Activated naive CD4-positive, alpha-beta T cell treated with anti-CD3 and anti-CD28 coated beads, Interleukin-2, amount 10 ng/mL, durations not matched to agents 7 days and 5 days (primary cell): ENCODE measurements at regions not wholly inside any gene's neighbourhood (a gene's known extent, or its start where the extent isn't known, plus 50 kb on each side); places are given as distances from the start of the nearest gene placed in this dataset.
"Not testable (repeated sequence)": the region's sequence is repeated elsewhere in the genome, so short reads cannot be mapped to it uniquely, and the experiment has no call there.

Experiments used
- CTCF ChIA-PET: fragments of 350-600 bp; sonication (Branson Sonifier 250); formaldehyde crosslinking; loops from one replicate; lab custom pipeline; 2021; ENCODE audit warnings: antibody characterized with exemption; lab: Charles Lee
- DNase-seq: peaks from one replicate; pipeline ENCODE4 v3.0.0-alpha.2; 2020
- H3K27ac Mint-ChIP-seq: one replicate; pipeline ENCODE4 v1.8.0; 2021; ENCODE audit warnings: mild to moderate bottlenecking, moderate library complexity, mixed read lengths
- H3K27me3 Mint-ChIP-seq: one replicate; pipeline ENCODE4 v1.8.0; 2021; ENCODE audit warnings: mild to moderate bottlenecking, mixed read lengths
- H3K36me3 Mint-ChIP-seq: one replicate; pipeline ENCODE4 v1.8.0; 2021; ENCODE audit warnings: mixed read lengths
- H3K4me1 Mint-ChIP-seq: one replicate; pipeline ENCODE4 v1.8.0; 2021; ENCODE audit warnings: mixed read lengths
- H3K4me3 Mint-ChIP-seq: one replicate; pipeline ENCODE4 v1.8.0; 2021; ENCODE audit warnings: mild to moderate bottlenecking, moderate library complexity, mixed read lengths
- H3K9me3 Mint-ChIP-seq: one replicate; pipeline ENCODE4 v1.8.0; 2021; ENCODE audit warnings: mixed read lengths

GRCh38 chr18:51346404-51346803, 148.9 kb upstream of the MEX3C start:
- no peak for DNase-seq
- CTCF ChIA-PET: no interaction called here
- no peaks in the 10 kb centered on the region for H3K4me1 Mint-ChIP-seq
- H3K36me3 Mint-ChIP-seq: no peaks in the 10 kb centered on the region
- H3K4me3 Mint-ChIP-seq: no peak overlapping the region
- H3K9me3 Mint-ChIP-seq: no peaks in the 10 kb centered on the region
- H3K27ac Mint-ChIP-seq: no peak overlapping the region
- H3K27me3 Mint-ChIP-seq: peaks cover 24% of the 10 kb centered on the region

- Mint-ChIP-seq H3K27ac (no peak overlapping the region), H3K9me3 (no peaks in the 10 kb centered on the region)
Measured at GRCh38 chr18:51350081-51350480, 152.6 kb upstream of the MEX3C start.

GRCh38 chr18:51355841-51356240, 158.4 kb upstream of the MEX3C start:
- CTCF ChIA-PET: no interaction called here
- H3K36me3 Mint-ChIP-seq: no peaks in the 10 kb centered on the region
- H3K27ac Mint-ChIP-seq: no peak overlapping the region
- H3K4me1 Mint-ChIP-seq: peaks cover 1% of the 10 kb centered on the region
- H3K9me3 Mint-ChIP-seq: no peaks in the 10 kb centered on the region
- DNase-seq: no peak
- H3K27me3 Mint-ChIP-seq: peaks cover 46% of the 10 kb centered on the region
- H3K4me3 Mint-ChIP-seq: no peak overlapping the region

More at GRCh38 chr18:51350081-51350480, 152.6 kb upstream of the MEX3C start:
- H3K36me3 Mint-ChIP-seq: no peaks in the 10 kb centered on the region
- no peaks in the 10 kb centered on the region for H3K4me1 Mint-ChIP-seq
- no peak for DNase-seq
- H3K4me3 Mint-ChIP-seq: no peak overlapping the region
- peaks cover 47% of the 10 kb centered on the region for H3K27me3 Mint-ChIP-seq
- CTCF ChIA-PET: no interaction called here

- H3K36me3 Mint-ChIP-seq, H3K9me3 Mint-ChIP-seq, CTCF ChIA-PET, DNase-seq, H3K27ac Mint-ChIP-seq, H3K4me3 Mint-ChIP-seq: not testable (repeated sequence)
- peaks cover 19% of the 10 kb centered on the region for H3K27me3 Mint-ChIP-seq
- peaks cover 16% of the 10 kb centered on the region for H3K4me1 Mint-ChIP-seq
Measured at GRCh38 chr18:51360301-51360700, 162.8 kb upstream of the MEX3C start.

- H3K27me3 Mint-ChIP-seq: peaks cover 18% of the 10 kb centered on the region
- H3K4me3 Mint-ChIP-seq: no peak overlapping the region
- no peaks in the 10 kb centered on the region for H3K9me3 Mint-ChIP-seq
- CTCF ChIA-PET: no interaction called here
- H3K4me1 Mint-ChIP-seq: peaks cover 16% of the 10 kb centered on the region
- H3K36me3 Mint-ChIP-seq: no peaks in the 10 kb centered on the region
- DNase-seq: no peak
- peak overlapping the region; percentile 71 for H3K27ac Mint-ChIP-seq
Measured at GRCh38 chr18:51361130-51361860, 163.8 kb upstream of the MEX3C start.

GRCh38 chr18:51363384-51363783, 165.9 kb upstream of the MEX3C start:
- H3K4me1 Mint-ChIP-seq: peaks cover 16% of the 10 kb centered on the region
- peaks cover 8% of the 10 kb centered on the region for H3K27me3 Mint-ChIP-seq
- no peak overlapping the region for H3K4me3 Mint-ChIP-seq
- CTCF ChIA-PET: no interaction called here
- no peaks in the 10 kb centered on the region for H3K36me3 Mint-ChIP-seq
- no peaks in the 10 kb centered on the region for H3K9me3 Mint-ChIP-seq
- DNase-seq: no peak
- no peak overlapping the region for H3K27ac Mint-ChIP-seq

- H3K4me3 Mint-ChIP-seq: no peak overlapping the region
- no peaks in the 10 kb centered on the region for H3K4me1 Mint-ChIP-seq
- CTCF ChIA-PET: no interaction called here
- no peaks in the 10 kb centered on the region for H3K36me3 Mint-ChIP-seq
- no peak overlapping the region for H3K27ac Mint-ChIP-seq
- H3K27me3 Mint-ChIP-seq: peaks cover 9% of the 10 kb centered on the region
- DNase-seq: no peak
- peaks cover 3% of the 10 kb centered on the region for H3K9me3 Mint-ChIP-seq
Measured at GRCh38 chr18:51370996-51371395, 173.5 kb upstream of the MEX3C start.

- no peaks in the 10 kb centered on the region for H3K4me1 Mint-ChIP-seq
- H3K27me3 Mint-ChIP-seq: peaks cover 9% of the 10 kb centered on the region
Measured at GRCh38 chr18:51371929-51372328, 174.4 kb upstream of the MEX3C start.

GRCh38 chr18:51382081-51382480, 184.6 kb upstream of the MEX3C start:
- H3K4me1 Mint-ChIP-seq: no peaks in the 10 kb centered on the region
- CTCF ChIA-PET: interaction anchor here (2.2 kb wide), 1 partner anchor 17 kb away, joined by 7 read pairs; no protein-coding TSS in a partner anchor
- no peaks in the 10 kb centered on the region for H3K36me3 Mint-ChIP-seq
- DNase-seq: no peak
- H3K27me3 Mint-ChIP-seq: peaks cover 3% of the 10 kb centered on the region
- H3K27ac Mint-ChIP-seq: no peak overlapping the region
- no peaks in the 10 kb centered on the region for H3K9me3 Mint-ChIP-seq
- no peak overlapping the region for H3K4me3 Mint-ChIP-seq

More at GRCh38 chr18:51371929-51372328, 174.4 kb upstream of the MEX3C start:
- DNase-seq: no peak
- Mint-ChIP-seq H3K9me3 (peaks cover 3% of the 10 kb centered on the region), H3K36me3 (no peaks in the 10 kb centered on the region), H3K27ac (no peak overlapping the region), H3K4me3 (no peak overlapping the region)
- CTCF ChIA-PET: no interaction called here

GRCh38 chr18:51383116-51383515, 185.6 kb upstream of the MEX3C start:
- Mint-ChIP-seq H3K4me1 (no peaks in the 10 kb centered on the region), H3K27me3 (peaks cover 3% of the 10 kb centered on the region), H3K27ac (no peak overlapping the region), H3K9me3 (no peaks in the 10 kb centered on the region), H3K4me3 (no peak overlapping the region), H3K36me3 (no peaks in the 10 kb centered on the region)
- CTCF ChIA-PET: interaction anchor here (1.0 to 2.2 kb wide), 3 partner anchors 18 to 274 kb away, joined by 6 to 7 read pairs (median 6); no protein-coding TSS in a partner anchor
- DNase-seq: no peak

- CTCF ChIA-PET: interaction anchor here (1.0 to 2.2 kb wide), 3 partner anchors 18 to 274 kb away, joined by 6 to 7 read pairs (median 6); no protein-coding TSS in a partner anchor
- Mint-ChIP-seq H3K9me3 (no peaks in the 10 kb centered on the region), H3K4me1 (no peaks in the 10 kb centered on the region), H3K36me3 (no peaks in the 10 kb centered on the region), H3K27ac (no peak overlapping the region), H3K27me3 (peaks cover 7% of the 10 kb centered on the region), H3K4me3 (no peak overlapping the region)
- no peak for DNase-seq
Measured at GRCh38 chr18:51383711-51384110, 186.2 kb upstream of the MEX3C start.

GRCh38 chr18:51385270-51385669, 187.8 kb upstream of the MEX3C start:
- H3K9me3 Mint-ChIP-seq: no peaks in the 10 kb centered on the region
- no peak overlapping the region for H3K27ac Mint-ChIP-seq
- CTCF ChIA-PET: interaction anchor here (0.8 to 1.9 kb wide), 2 partner anchors 257 to 275 kb away, joined by 3 to 13 read pairs; no protein-coding TSS in a partner anchor
- H3K4me3 Mint-ChIP-seq: no peak overlapping the region
- no peaks in the 10 kb centered on the region for H3K4me1 Mint-ChIP-seq
- no peak for DNase-seq
- peaks cover 12% of the 10 kb centered on the region for H3K27me3 Mint-ChIP-seq
- H3K36me3 Mint-ChIP-seq: no peaks in the 10 kb centered on the region

GRCh38 chr18:51390702-51391101, 193.2 kb upstream of the MEX3C start:
- CTCF ChIA-PET: no interaction called here
- no peak for DNase-seq
- H3K4me1 Mint-ChIP-seq: no peaks in the 10 kb centered on the region
- no peaks in the 10 kb centered on the region for H3K9me3 Mint-ChIP-seq
- no peak overlapping the region for H3K4me3 Mint-ChIP-seq
- H3K27me3 Mint-ChIP-seq: peaks cover 25% of the 10 kb centered on the region
- no peak overlapping the region for H3K27ac Mint-ChIP-seq
- no peaks in the 10 kb centered on the region for H3K36me3 Mint-ChIP-seq

- DNase-seq: no peak
- Mint-ChIP-seq H3K27ac (no peak overlapping the region), H3K4me1 (no peaks in the 10 kb centered on the region), H3K27me3 (peaks cover 25% of the 10 kb centered on the region), H3K9me3 (no peaks in the 10 kb centered on the region), H3K4me3 (no peak overlapping the region), H3K36me3 (no peaks in the 10 kb centered on the region)
- CTCF ChIA-PET: interaction anchor here (0.7 kb wide), 1 partner anchor 22 kb away, joined by 3 read pairs; no protein-coding TSS in a partner anchor
Measured at GRCh38 chr18:51391215-51391614, 193.7 kb upstream of the MEX3C start.

GRCh38 chr18:51391731-51392130, 194.2 kb upstream of the MEX3C start:
- no peak overlapping the region for H3K27ac Mint-ChIP-seq
- no peaks in the 10 kb centered on the region for H3K4me1 Mint-ChIP-seq
- peaks cover 27% of the 10 kb centered on the region for H3K27me3 Mint-ChIP-seq
- CTCF ChIA-PET: interaction anchor here (0.7 to 0.8 kb wide), 2 partner anchors 21 to 114 kb away, joined by 3 read pairs; no protein-coding TSS in a partner anchor
- no peak overlapping the region for H3K4me3 Mint-ChIP-seq
- DNase-seq: no peak
- no peaks in the 10 kb centered on the region for H3K36me3 Mint-ChIP-seq
- H3K9me3 Mint-ChIP-seq: no peaks in the 10 kb centered on the region
